Ammon's horn (tissue), 1 donor: ENCODE measurements at regions not wholly inside any gene's neighbourhood (a gene's known extent, or its start where the extent isn't known, plus 50 kb on each side); places are given as distances from the start of the nearest gene placed in this dataset.

Experiments
- DNase-seq: peaks from one replicate; pipeline ENCODE4 v3.0.0-alpha.2; 2016; ENCODE audit warnings: low spot score

GRCh38 chr3:118435851-118436350, 598.7 kb downstream of the IGSF11 start:
- no peak for DNase-seq

DNA sequence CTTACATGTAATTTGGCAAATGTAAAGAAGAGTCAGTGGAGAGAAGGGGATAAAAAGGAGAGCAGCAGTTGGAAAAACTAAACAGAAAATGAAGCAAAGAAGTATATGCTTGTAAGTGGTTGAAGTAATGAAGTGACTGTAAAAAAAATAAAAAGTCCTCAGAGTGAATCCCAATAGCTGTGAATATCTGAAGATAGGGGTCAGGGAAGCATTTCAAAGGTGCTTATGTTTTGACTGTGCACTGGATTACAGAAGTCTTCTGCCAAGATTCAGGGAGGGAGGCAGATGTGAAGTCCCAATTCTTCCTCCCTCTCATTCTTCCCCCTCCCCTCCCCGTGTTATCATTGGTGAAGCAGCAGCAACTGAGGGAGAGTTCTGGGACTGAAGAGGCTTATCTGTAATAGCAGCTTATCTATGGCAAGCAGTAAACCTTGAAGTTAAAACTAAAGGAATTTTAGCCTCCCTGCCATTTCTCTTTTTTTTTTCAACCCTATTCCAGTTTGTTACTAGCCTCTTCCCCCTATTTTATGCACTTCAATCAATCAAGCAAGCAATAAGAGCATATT, 597.9 kb downstream of the IGSF11 start:
- DNase-seq = no peak

- DNase-seq = no peak
These were observed 589.6 kb downstream of the IGSF11 start for GRCh38 chr3:118445036-118445435.

- no peak for DNase-seq
These were observed 587.3 kb downstream of the IGSF11 start for GRCh38 chr3:118447339-118447738.

- no peak for DNase-seq
These were observed 567.8 kb downstream of the IGSF11 start for GRCh38 chr3:118466795-118467330.

DNA sequence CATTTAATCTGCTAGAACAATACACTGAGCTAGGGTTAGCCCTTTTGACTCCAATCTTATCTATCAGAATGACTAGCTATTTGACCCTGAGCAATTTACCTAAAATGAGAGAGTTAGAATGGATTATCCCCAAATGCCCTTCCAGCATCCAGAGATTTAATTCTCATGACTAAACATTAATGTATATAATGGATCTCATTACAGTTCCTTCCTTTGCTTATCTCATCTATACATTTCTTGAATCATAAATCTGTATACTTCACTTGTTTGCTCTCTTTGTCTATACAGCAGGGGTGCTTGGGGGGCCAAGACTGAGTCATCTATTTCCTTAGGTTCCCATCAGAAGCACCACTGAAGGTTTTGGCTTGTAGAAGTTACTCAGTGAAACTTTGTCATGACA, 565.8 kb downstream of the IGSF11 start:
- DNase-seq = no peak

- DNase-seq = peak; percentile 40
These were observed 562.1 kb downstream of the IGSF11 start for GRCh38 chr3:118472586-118472985.

DNA sequence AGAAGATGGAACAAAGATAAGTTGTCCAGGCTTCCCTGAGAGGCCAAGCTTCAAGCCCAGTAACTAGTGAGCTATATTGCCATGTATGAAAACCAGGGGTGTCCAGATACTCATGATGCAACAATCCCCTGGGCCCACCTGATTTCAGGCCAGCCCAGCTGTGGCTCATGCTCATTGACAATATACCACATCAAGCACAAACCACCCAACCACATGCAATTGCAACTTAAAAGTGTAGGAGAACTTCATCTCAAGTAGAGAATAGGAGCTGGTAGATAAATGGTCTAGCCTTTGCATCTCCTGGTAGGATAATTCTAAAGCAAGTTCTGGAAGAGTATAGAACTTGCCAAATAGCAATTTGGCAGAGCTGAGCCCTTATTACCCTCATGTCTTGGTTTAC, 561.3 kb downstream of the IGSF11 start:
- DNase-seq = no peak

GRCh38 chr3:118476885-118477618, 557.6 kb downstream of the IGSF11 start:
- no peak for DNase-seq

DNA sequence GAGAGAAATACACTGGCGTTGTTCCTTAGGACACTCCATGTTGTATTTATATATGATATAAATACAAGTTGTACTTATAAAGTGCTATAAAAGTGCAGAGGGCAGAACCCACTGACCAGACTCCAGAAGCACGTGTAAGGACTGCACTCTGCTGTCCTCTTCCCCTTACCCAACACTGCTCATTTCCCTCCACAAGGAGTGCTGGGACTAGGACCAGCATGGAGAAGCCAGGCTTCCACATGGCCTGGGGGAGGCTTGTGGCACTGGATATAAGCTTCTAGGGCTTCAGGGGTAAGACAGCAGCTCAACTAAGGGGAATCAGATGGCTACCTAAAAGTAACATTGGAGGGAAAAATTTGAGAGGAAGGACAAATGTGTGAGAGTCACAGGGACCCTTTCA, 556.9 kb downstream of the IGSF11 start:
- DNase-seq = no peak

DNA sequence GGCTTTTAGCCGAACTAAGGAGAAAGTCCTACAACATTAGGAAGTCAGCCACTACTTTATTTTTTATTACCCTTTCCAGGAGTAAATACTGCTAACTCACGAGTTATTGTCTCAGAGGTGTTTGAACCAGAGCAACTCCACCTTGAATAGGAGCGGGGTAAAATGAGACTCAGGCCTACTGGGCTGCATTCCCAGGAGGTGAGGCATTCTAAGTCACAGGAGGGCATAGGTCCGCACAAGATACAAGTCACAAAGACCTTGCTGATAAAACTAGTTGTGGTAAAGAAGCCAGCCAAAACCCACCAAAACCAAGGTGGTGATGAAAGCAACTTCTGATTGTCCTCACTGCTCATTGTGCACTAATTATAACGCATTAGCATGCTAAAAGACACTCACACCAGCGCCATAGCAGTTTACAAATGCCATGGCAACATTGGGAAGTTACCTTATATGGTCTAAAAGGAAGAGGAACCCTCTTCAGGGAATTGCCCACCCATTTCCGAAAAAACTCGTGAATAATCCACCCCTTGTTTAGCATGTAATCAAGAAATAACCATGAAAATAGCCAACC, 555.9 kb downstream of the IGSF11 start:
- DNase-seq = no peak

GRCh38 chr3:118479376-118479775, 555.3 kb downstream of the IGSF11 start:
- DNase-seq = no peak

- no peak for DNase-seq
These were observed 554.4 kb downstream of the IGSF11 start for GRCh38 chr3:118480101-118480860.

- DNase-seq = no peak
These were observed 549.0 kb downstream of the IGSF11 start for GRCh38 chr3:118485693-118486092.

DNA sequence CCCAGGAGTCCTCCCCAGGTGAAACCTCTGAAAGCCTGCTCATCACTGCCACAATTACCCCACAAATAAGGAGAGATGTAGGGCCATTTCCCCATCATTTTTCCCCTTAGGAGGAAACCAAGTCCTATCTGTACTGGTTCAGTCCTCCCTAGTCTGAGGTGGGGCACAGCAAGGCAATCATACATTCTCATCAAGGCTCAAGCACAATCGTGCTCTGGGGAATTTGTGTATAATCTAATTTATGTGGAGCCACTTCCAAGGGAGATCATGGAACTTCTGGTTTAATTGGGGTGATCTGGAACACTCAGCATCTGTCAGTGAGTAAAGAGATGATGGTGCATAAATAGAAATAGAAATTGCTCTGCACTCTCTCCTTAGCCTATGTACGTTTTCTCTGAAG, 546.9 kb downstream of the IGSF11 start:
- no peak for DNase-seq

- no peak for DNase-seq
These were observed 545.9 kb downstream of the IGSF11 start for GRCh38 chr3:118488732-118489131.

GRCh38 chr3:118495206-118495605, 539.4 kb downstream of the IGSF11 start:
- DNase-seq = no peak

DNA sequence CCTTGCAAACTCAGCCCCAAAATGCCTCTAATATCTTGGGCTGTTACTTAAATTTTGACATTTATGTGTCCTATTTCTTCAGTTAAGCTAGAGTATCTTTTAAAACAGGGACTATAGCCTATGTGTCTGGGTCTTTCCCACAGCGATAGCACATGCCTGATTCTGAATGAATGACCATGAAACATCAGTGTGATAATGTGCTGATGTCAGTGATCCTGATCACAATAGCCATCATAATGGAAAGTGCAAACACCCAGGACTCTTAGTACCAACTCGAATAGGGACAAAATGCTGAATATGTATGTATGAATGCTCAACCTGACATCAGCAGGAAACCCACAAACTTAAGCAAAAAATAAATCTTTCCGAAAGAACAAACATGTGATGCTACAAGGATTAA, 537.4 kb downstream of the IGSF11 start:
- no peak for DNase-seq

- DNase-seq = peak; percentile 46
These were observed 533.5 kb downstream of the IGSF11 start for GRCh38 chr3:118501152-118501551.

DNA sequence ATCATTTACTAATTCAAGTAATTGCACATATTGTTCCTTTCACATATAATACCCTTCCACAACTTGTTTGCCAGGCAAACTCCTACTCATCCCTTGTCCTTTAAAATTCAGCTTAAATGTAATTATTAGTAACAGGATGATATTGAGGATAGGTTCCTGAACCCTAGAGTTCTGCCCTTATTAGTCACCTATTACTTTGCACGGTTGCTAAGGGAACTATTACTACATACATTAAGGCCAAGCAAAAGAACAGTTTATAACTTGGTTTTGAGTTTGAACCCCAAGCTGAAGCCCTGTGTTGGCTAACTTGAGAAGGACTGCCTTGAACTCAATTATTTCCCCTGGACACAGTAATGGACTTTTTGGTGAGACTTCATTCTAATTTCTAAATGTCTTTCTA, 529.7 kb downstream of the IGSF11 start:
- DNase-seq = no peak

- no peak for DNase-seq
These were observed 528.9 kb downstream of the IGSF11 start for GRCh38 chr3:118505784-118506183.

DNA sequence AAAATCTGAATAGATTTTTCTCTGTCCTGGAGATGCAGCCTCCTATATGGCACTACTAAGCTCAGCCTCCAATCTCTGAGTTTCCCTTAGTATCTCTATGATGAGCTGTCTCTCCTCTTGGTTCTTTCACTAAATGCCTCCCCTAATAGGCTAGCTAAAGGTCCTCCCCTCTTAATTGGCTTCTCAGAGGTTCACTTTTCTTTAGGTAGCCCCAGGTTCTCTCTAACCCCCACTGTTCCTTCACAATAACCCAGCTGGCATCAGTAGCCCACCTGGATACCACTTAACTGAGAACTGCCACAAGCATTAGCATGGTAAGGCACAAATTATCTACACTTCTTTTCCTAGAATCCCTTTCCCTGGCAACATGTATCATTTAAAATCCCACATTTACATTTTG, 523.2 kb downstream of the IGSF11 start:
- DNase-seq = no peak
